Islet of Langerhans (tissue), 1 donor: ENCODE measurements at regions not wholly inside any gene's neighbourhood (a gene's known extent, or its start where the extent isn't known, plus 50 kb on each side); places are given as distances from the start of the nearest gene placed in this dataset.

Source experiments
- FAIRE-seq: peaks from one replicate; lab custom pipeline; 2011; peaks lifted over from hg19 to GRCh38; lab: Jason Lieb, UNC

DNA sequence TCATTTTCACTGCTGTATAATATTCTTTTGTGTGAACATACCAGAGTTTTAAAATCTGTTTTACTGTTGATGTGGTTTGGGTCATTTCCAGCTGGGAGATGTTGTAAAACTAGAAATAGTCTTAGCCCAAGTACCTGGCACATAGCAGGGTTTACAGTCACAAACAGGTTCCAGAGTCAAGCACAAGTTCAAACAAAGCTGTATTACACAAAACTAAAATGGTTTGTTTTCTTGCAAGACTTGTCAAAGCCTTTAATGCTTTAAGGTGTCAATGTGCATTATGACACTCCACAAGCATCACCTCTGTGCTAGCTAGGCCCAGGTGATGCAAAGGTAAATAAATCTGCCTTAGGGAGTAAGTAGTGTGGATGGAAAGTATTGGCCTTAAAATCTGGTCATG, 379.1 kb downstream of the MN1 start:
- no peak for FAIRE-seq

GRCh38 chr22:27424319-27424718, 377.2 kb downstream of the MN1 start:
- no peak for FAIRE-seq

DNA sequence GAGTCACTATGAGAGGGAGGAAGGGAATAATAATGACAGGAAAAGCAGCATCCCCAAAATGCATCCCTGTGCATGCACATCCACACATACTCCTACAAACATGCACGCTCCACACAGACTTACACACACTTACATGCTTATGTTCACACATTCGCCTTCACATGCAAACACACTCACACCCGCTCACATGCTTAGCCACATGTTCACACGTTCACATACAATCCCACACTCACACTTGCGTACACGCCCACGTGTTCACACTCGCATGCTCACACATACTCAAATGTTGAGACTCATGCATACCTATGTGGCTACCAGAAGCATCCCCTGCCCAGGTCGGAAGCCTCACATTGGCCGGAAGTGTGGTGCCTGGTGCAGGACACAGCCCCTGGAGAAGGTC, 372.1 kb downstream of the MN1 start:
- FAIRE-seq, result no peak

DNA sequence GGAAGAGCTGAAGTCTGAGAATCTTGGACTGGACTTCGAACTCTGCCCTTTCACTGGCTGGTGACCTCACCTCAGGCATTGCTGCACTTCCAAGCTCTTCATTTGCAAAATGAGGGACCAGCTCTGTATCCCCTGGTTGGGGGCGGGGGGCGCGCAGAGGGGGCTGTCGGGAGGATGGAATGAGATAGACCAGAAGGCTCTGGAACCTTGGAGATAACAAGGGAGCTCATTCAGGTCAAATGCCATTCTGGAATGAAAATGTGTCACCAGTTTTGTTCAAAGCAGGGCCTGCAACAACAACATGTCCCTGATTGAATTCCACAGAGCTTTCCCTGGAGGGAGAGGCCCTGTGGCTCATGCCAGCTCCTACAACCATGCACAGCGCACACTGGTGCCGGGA, 370.5 kb downstream of the MN1 start:
- FAIRE-seq, result no peak

DNA sequence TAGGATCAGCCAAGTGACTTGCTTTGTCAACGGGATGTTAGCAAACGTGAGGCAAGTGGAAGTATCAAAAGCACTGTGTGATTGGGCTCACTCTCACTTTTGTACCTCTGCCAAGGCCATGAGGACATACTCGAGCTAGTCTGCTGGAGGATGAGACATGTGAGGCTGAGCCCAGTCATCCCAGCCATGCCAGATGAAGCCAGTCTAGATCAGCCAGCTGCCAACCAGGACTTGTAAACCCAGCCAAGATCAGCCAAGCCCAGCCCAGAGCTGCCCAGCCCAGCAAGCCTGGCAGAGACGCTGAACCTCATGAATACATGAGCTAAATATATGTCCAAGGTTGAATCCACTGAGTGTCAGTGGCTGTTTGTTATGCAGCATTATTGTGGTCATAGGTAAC, 369.7 kb downstream of the MN1 start:
- no peak for FAIRE-seq

DNA sequence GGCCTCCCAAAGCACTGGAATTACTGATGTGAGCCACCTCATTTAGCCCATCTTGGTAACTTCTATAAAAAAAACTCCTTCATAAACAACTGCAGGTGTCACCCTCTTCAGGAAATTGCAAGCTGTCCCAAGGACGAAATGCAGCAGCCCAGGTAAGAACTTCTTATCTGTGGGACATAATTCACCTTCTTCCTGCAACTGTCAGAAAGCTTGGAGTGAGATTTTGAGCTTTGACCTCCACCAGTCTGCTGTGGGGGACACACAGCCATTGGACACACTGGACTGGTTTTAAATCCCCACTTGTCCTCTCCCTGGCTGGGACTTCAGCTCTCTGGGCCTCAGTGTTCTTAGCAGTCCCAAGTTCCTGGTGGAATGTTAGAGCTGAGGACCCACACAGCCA, 368.5 kb downstream of the MN1 start:
- no peak for FAIRE-seq

DNA sequence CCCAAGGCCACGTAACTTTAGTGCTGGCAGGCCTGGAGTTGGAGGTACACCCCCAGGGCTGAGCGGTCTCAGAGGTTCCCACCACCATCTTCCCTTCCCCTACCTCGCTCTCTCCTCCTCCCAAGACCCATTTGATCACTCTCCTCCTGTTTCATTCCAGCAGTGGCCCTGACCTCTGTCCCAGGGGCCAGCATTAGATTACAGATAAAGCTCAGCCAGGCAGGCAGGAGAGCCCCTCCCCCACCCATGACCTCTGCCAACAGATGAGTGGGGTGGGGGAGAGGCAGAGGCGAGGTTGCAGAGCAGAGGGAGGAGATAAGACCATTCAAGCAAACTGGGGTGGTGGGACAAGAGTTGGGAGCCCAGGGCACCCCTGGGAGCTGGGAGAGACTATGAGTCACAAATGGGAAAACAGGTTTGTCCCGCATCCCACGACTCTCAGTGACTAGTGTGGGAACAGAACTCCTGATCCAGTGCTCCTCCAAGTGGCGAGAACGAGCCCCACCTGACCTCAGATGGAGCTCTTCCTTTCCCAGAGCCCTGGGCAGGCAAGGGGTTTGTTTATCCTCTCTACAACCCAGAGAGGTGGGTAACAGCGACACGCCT, 367.9 kb downstream of the MN1 start:
- no peak for FAIRE-seq

DNA sequence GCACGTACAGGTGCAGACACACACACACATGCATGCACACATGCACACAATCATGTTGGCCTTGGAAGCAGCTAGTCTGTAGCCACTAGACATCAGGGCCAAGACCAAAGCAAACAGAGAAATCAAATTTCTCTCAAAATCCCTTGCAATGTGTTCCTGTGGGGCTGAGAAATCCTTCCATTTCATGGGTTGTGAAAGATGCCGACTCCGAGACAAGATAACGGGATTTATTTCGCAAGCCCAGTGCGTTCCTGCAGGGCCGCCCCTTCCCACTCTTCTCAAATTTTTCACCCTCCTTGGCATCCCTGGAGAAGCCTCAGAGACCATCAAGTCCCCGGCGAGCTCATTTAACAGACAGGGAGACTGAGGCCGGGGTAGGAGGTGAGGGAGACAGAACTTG, 366.7 kb downstream of the MN1 start:
- no peak for FAIRE-seq

DNA sequence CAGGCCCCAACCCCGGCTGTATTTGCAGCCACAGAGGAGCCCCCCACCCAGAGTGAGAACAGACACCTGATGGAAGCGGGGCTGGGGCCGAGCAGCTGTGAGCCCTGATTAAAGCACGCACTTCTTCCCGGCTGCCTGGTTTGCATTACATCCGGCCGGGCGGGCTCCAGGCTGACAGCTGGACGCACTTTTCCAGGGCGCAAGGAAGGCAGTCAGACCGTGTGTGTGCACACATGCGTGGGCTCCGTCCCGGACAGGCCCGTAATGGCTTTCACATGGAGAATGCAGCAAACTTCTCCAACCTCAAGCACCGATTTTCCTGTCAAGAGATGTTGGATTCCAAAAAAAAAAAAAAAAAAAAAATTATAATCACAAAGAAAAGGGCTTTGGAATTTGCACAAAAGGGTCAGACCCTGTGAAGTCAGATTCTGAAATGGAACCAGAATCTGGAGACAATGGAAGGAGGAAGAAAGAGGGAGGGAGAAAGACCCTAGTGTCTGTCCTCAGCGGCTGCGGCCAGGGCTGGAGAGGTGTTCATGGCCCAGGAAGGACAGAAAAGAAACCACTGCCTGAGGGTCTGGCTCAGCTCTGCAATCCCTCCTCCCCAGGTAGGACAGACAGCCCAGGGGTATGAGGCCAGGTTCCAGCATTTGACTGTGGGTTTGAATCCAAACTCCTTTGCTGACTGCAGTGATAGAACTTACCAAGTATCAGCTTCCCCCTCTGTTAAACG, 365.5 kb downstream of the MN1 start:
- no peak for FAIRE-seq

DNA sequence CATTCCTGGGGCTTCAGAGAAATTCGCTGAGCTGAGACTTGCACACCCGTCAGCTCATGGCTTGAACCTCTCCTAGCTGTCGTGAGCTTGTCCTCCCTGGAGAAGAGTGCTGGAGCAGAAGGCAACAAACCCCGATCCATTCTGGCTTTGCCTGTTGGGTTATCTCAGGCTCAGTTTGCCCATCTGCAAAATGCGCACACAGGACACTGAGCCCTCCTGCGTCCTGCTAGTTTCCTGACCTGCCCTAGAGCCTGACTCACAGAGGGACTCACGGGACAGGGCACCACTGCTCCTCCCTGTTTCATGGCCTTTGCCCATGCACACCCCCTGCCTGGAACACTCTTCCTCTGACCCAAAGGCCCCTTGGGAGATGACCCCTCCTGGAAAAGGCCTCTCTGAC, 365.0 kb downstream of the MN1 start:
- FAIRE-seq, result no peak

DNA sequence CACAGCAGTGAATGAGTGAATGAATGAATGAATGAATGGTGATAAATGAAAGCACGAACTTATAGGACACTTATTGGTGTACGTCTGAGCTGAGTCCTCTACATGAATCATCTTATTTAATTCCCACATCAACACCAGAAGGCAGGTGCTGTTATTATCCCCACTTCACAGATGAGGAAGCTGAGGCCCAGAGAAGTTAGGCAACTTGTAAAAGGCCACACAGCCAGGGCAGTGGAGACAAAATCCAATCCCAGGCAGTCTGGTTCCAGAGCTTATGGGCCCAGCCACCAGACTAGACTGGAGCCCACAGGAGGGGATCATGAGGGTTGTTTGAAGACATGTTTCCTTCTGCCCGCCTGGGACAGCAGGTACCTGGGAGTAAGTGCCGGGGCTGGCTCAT, 364.0 kb downstream of the MN1 start:
- no peak for FAIRE-seq

DNA sequence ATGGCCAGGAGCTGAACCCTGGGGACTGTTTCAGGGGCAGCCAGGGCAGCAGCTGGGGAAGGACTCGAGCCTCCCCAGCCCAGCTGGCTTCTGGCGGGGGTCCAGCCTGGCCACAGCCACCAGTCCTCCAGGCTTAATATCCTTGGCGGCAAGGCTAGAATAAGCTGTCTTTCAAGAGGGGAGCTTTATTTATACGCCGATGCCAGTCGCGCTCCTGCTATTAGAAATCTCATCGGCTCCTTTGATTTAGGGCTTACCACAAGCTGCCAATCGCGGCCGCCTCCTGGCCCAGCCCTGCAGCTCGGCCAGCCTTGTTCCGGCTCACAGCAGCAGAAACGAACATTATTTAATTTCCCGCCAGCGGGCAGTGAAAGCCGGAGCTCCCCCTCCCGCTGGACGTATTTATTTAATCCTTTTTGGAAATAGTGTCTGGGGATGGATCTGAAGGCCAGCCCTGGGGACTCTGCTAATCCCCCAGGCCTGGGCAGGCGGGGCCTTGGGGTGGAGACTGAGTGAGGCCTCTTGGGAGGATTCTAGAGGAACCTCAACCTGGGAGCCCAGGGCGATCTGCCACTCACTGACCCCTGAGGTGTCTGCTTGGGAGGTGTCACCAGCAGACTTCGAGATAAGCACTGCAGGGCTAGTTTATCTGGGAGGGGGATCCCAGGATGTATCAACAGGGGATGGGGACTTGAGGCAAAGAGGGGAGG, 363.1 kb downstream of the MN1 start:
- no peak for FAIRE-seq

GRCh38 chr22:27439131-27439530, 362.4 kb downstream of the MN1 start:
- FAIRE-seq, result no peak

DNA sequence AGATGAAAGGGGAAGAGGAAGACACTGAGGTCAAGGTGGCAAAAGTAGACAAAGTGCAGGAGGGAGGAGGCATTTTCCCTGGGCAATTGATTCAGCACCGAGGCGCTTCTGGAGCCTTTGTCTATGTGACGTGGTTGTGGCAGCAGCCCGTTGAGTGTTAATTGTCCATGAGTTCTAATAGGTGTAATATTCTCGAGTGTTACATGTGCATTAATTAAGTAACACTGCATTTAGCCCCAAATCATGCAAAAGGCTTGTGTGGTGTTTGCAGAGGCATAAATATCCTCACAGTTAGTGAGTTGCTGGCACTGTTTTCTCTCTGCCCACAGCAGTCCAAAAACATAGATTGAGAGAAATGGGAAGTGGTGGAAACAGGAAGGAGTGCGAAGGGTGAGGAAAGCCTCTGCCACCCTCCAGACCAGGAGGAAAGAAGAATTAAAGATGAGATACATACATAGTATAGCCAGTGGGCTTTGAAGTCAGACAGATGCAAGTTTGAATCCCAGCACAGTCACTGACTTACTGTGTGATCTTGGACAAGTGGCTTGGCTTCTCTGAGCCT, 361.2 kb downstream of the MN1 start:
- FAIRE-seq, result no peak

DNA sequence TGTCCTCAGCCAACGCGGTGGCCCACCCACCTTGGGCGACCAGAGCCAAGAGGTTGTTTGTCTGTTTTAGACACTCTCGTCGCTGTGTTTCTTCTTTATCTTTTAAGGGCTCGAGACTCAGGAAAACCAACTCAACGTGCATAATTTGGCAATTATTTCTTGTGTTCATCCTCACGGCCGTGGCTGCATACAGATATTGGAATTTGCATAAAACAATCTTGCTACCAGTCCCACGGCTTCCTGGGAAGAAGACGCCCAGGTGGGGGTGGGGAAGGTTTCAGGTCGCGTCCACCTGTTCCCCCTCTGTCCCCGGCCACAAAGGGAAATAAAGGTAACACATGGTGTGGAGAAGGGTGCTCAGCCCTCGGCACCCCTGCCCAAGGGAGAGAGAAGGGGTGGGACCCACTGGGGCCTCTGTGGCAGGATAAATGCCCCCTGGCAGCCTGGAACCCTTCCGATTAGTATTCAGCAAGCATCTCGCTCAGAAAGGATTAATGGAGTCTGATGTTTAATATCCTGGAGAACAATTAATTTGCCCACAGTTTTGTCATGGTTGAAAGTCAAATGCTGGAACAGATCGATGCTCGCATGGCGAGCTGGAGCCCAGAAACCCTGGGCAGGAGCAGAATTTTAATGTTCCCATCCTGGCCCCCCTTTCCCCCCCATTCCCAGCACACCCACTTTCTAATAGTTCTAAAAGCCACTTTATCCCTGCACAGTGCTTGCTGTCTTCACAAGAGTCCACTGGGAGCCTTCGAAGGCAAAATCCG, 359.7 kb downstream of the MN1 start:
- no peak for FAIRE-seq

DNA sequence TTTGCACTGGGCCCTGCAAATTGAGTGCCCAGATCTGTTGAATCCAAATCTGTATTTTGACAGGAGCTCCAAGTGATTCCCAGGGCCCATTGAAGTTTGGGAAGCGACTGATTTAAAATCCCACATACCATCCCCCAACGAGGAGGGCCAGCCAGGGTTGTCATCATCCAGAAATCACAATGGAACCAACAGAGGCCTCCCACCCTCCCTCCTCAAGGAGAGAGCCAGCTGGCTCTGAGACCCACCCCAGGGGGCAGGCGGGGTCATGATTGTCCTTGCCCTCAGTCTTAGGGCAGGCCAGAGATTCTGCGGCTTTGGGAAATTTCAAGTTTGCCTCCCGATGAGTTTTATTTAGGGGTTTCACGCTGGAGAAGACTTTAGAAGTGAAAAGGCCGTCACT, 358.2 kb downstream of the MN1 start:
- no peak for FAIRE-seq

- FAIRE-seq, result no peak
Measured at GRCh38 chr22:27445881-27446280, 355.7 kb downstream of the MN1 start.

- no peak for FAIRE-seq
Measured at GRCh38 chr22:27447289-27447688, 354.3 kb downstream of the MN1 start.

DNA sequence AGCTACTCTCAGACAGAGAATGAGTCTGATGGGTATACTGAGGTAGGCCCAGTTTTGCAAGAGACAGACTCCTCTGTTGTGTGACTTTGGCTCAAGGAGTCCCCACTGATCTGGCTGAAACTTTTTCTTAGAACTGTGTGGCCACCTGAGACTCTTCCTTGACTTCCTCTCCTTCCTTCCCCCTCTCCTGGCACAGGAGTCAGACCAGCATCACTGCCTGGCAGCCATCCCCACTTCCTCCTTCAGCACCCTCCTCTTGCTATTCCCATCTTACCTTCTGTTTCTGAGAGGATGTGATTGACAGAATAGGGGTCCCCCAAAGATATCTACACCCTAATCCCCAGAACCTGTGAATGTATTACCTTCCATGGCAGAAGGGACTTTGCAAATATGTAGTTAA, 351.1 kb downstream of the MN1 start:
- no peak for FAIRE-seq

DNA sequence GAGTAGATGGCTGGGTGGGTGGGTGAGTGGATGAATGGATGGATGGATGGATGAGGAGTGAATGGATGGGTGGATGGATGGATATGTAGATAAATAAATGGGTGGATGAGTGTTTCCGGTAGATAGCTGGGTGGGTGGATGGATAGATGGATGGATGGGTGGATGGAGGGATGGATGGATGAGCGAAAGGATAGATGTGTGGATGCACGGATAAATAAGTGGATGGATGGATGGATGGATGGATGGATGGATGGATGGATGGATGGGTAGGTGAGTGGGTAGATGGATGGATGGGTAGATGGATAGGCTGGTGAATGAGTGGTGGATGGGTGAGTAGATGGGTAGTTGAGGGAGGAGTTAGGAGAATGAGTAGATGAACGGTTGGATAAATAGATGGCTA, 349.3 kb downstream of the MN1 start:
- FAIRE-seq, result no peak

- FAIRE-seq, result no peak
Measured at GRCh38 chr22:27452922-27453321, 348.6 kb downstream of the MN1 start.

- FAIRE-seq, result no peak
Measured at GRCh38 chr22:27453725-27454124, 347.8 kb downstream of the MN1 start.
